Stimulated activated naive B cell treated with anti-CD40 and anti-IgM and Interleukin-4, amounts not matched to agents 10 μg/mL and 1 μg/mL and 100 μg/mL, for 72 hours (primary cell): ENCODE measurements at regions not wholly inside any gene's neighbourhood (a gene's known extent, or its start where the extent isn't known, plus 50 kb on each side); places are given as distances from the start of the nearest gene placed in this dataset.

Experiments used
- ATAC-seq, 2 donors: fragments of 150-1000 bp; cut with Tn5 transposase; replicated peaks; 2 replicates each; pipeline ENCODE4 v1.10.0; 2021; ENCODE audit warnings: moderate library complexity in 1 of 2
- DNase-seq: peaks from one replicate; pipeline ENCODE4 v3.0.0; 2021
- H3K27ac Mint-ChIP-seq: one replicate; pipeline ENCODE4 v1.8.0; 2022; ENCODE audit warnings: mild to moderate bottlenecking, mixed read lengths
- H3K27me3 Mint-ChIP-seq, 2 donors: one replicate each; pipeline ENCODE4 v1.8.0; 2022; ENCODE audit warnings: mixed read lengths in 2 of 2
- H3K36me3 Mint-ChIP-seq, 2 donors: one replicate each; pipeline ENCODE4 v1.8.0; 2022; ENCODE audit warnings: mixed read lengths in 2 of 2, mild to moderate bottlenecking in 1 of 2
- H3K4me1 Mint-ChIP-seq, 2 donors: one replicate each; pipeline ENCODE4 v1.8.0; 2022; ENCODE audit warnings: mixed read lengths in 2 of 2, mild to moderate bottlenecking in 1 of 2
- H3K4me3 Mint-ChIP-seq, 2 donors: one replicate each; pipeline ENCODE4 v1.8.0; 2022; ENCODE audit warnings: mild to moderate bottlenecking in 2 of 2, mixed read lengths in 2 of 2, moderate library complexity in 1 of 2
- H3K9me3 Mint-ChIP-seq, 2 donors: one replicate each; pipeline ENCODE4 v1.8.0; 2022; ENCODE audit warnings: mixed read lengths in 2 of 2, mild to moderate bottlenecking in 1 of 2

DNA sequence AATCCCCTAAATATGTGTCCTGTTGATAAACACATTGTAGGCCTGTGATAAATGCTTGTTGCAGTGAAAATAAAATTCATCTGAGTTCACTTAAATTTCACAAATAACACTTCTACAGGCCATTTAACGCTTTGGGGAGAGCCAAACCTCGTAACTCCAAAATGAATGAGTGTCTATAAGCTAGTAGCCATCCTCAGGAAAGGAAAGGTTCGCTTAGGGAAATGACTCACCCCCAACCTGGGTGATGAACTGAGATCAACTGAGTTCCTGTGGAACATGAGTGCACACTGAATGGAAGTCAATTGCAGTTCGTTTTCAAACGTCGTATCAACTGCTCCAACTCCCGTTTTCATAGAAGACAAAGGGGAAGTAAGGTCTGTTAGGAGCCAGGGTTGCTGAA lies 527.6 kb upstream of the ID2 start:
- no peak overlapping the region for H3K4me3 Mint-ChIP-seq
- peak in 1 of 2 donors; percentile 17 for ATAC-seq

DNA sequence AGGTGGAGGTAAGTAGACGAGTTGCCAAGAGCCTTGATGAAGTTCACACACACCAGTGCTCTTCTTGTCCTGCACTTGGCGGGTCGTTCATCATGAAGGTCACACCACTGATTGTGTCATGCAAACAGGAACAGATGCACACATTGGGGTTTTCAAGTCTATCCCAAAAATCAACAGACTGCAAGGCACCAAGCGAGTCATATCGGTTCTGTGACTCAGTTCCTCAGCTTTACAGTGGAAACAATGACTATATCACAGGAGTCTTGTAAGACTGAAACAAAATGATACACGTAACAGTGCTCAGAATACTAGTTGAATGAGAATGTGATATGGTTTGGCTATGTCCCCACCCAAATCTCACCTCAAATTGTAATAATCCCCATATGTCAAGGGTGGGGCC lies 526.9 kb upstream of the ID2 start:
- peaks cover 3 to 10% of the 10 kb centered on the region in 2 donors for H3K36me3 Mint-ChIP-seq
- H3K4me1 Mint-ChIP-seq = peaks cover 33 to 40% of the 10 kb centered on the region in 2 donors
- ATAC-seq (peak; percentile 71), DNase-seq (peak; percentile 38)
- peaks cover 43% of the 10 kb centered on the region in 2 donors for H3K27me3 Mint-ChIP-seq
- H3K27ac Mint-ChIP-seq = no peak overlapping the region
- H3K4me3 Mint-ChIP-seq = no peak overlapping the region
- peaks cover 6 to 15% of the 10 kb centered on the region in 2 donors for H3K9me3 Mint-ChIP-seq

More for the DNA sequence above, 527.6 kb upstream of the ID2 start:
- no peak for DNase-seq
- Mint-ChIP-seq H3K9me3 (peaks cover 6 to 15% of the 10 kb centered on the region in 2 donors), H3K4me1 (peaks cover 29 to 34% of the 10 kb centered on the region in 2 donors), H3K27ac (peak overlapping the region; percentile 72), H3K27me3 (peaks cover 39 to 50% of the 10 kb centered on the region in 2 donors), H3K36me3 (peaks cover 3 to 10% of the 10 kb centered on the region in 2 donors)

DNA sequence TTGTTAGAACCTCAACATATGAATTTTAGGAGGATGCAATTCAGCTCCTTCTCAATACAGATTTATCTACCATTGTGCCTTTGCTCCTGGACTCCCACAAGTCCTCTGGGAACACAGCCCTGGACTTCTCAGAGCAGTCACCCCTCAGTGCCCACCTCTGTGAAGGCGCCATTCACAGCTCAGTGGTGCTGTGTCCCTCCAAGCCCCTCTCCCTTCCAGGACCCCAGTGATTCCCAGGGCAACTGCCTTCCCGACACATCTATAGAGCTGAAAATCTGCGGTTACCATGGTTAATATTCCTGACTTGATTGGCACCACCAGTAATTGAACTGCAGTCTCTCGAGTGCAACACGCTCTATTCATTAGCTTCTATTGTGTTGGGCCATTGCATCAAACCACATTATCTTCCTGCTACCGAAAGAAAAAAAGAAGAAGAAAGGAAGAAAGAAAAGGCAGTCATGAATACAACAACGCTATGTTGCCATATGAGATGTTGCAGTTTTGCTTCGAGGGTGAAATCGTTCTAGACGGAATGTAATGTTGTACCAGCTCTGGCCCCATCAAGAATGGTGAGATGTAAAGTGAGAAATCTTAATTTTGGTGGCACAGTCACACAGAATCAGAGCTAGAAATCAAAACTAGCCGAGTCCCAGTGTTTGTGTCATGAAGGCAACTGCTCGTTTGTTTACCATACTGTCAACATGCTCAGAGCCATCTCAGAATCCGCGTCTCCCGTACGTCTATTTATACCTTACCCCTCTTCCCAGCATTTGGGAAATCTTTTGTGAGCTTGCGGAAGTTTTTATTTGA lies 524.0 kb upstream of the ID2 start:
- peaks cover 33 to 45% of the 10 kb centered on the region in 2 donors for H3K4me1 Mint-ChIP-seq
- ATAC-seq = no peak

DNA sequence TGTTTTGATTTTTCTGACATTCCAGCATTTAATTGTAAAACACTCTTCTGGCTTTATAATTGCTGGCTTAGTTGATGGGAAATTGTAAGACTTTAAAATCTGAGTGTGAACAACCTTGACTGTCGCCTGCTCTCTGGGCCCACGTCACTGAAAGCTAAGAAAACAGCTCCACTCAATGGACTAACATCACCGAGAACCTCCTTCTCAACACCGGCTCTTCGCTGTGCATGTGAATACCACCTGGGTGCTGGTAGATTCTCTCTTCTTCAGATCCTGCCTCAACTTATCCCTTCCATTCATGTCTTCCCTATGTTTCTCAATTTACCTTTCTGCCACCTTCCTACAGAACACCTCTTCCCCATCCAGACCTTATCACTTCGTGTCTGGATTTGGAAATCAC lies 523.1 kb upstream of the ID2 start:
- Mint-ChIP-seq H3K36me3 (peaks cover 0 to 10% of the 10 kb centered on the region in 2 donors), H3K27me3 (peaks cover 21 to 25% of the 10 kb centered on the region in 2 donors), H3K4me3 (no peak overlapping the region), H3K9me3 (peaks cover 6 to 14% of the 10 kb centered on the region in 2 donors), H3K4me1 (peaks cover 25 to 36% of the 10 kb centered on the region in 2 donors), H3K27ac (no peak overlapping the region)
- DNase-seq = no peak
- ATAC-seq = no peak

More for the DNA sequence above, 524.0 kb upstream of the ID2 start:
- DNase-seq = no peak
- Mint-ChIP-seq H3K4me3 (no peak overlapping the region), H3K9me3 (peaks cover 6 to 15% of the 10 kb centered on the region in 2 donors), H3K36me3 (peaks cover 0 to 10% of the 10 kb centered on the region in 2 donors), H3K27me3 (peaks cover 23 to 30% of the 10 kb centered on the region in 2 donors), H3K27ac (no peak overlapping the region)

DNA sequence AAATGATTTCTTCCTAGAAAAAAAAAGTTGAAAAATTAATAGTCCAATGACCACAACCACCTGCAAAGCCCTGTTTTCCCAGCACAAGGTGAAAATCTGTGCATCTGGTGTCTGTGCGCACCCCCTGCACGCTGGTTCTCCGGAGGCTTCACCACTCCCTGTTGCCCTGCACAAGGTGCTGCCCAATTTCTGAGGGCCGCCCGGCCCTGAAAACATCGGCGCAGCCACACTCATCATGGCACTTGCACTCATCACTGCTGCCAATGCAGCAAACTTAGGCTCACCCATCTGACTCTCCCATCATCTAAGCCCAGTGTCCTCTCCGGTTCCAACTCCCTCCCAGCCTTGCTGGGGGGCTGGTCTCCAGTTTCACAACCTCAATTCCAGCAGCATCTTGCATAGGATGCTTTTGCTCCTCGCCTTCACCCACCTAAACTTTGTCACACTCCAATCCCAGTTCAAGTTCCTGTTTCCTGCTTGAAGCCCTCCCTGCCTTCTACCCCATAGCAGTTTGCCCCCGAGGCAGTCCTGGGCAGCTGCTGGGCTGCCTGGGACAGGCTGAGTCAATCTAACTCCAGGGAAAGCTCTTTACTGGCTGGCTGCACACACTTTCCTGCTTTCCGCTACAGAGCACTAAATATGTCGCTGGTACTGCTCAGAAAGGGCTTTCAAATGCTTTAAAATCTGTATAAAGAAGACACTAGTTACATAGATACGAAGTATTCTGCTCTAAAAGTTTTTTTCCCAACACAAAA lies 522.5 kb upstream of the ID2 start:
- peaks cover 0 to 7% of the 10 kb centered on the region in 2 donors for H3K36me3 Mint-ChIP-seq
- H3K4me3 Mint-ChIP-seq = no peak overlapping the region
- ATAC-seq (no peak), DNase-seq (no peak)
- no peak overlapping the region for H3K27ac Mint-ChIP-seq
- H3K4me1 Mint-ChIP-seq = peaks cover 20 to 30% of the 10 kb centered on the region in 2 donors
- H3K9me3 Mint-ChIP-seq = peaks cover 6 to 11% of the 10 kb centered on the region in 2 donors
- peaks cover 16 to 22% of the 10 kb centered on the region in 2 donors for H3K27me3 Mint-ChIP-seq

DNA sequence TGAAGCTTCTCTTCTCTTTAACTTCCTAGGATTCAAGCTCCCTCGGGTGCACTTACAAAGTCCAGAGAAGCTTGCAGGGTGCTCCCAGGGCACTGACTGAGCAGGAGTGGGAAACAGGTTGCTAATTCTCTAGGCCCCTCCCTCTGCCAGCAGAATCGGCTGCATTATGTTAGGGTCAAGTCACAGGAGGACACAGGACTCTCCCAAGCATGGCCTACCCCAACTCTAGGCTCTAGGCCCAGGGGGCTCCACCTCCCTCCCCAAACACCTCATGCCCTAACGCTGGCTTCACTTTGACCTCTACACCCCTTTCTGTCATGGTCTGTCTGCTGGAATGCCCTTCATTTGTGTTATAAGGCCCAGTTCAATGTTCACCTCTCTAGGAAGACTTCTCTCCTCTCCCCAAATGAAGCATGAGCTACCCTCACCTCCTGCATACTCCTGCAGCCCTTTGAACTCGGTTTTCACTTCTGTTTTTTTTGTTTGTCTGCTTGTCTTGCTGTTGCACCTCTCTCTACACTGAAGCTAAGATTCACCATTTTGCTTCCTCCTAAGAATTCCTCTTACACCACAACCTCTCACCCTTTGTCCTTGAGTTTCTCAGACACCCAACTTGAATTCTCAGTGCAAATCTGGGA lies 521.8 kb upstream of the ID2 start:
- Mint-ChIP-seq H3K27me3 (peaks cover 11 to 22% of the 10 kb centered on the region in 2 donors), H3K4me1 (peaks cover 15 to 23% of the 10 kb centered on the region in 2 donors), H3K36me3 (peaks cover 0 to 3% of the 10 kb centered on the region in 2 donors), H3K27ac (peak overlapping the region; percentile 56), H3K9me3 (peaks cover 3 to 8% of the 10 kb centered on the region in 2 donors), H3K4me3 (no peak overlapping the region)
- ATAC-seq (peak; percentile 85 to 86), DNase-seq (no peak)

DNA sequence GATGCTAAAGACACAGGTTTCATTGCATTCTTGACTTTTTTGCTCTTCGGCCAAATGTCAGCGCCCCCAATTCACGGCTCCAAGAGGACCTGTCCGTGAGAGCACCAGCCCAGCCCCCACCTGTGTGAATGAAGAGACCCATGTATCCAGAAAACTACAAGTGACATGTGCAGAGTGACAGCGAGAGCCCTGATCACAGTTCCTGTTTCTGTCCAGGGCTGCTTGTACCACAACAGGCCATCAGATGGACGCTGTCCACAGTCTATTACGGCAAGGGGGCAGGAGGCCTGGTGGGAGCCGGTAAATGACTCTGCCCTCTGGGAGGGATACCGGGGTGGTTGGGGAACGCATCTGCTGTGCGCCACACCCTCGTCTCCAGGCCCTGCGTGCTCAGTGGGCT lies 520.9 kb upstream of the ID2 start:
- Mint-ChIP-seq H3K4me3 (no peak overlapping the region), H3K36me3 (peaks cover 0 to 3% of the 10 kb centered on the region in 2 donors), H3K27ac (no peak overlapping the region), H3K9me3 (peaks cover 3 to 8% of the 10 kb centered on the region in 2 donors), H3K27me3 (peaks cover 11 to 25% of the 10 kb centered on the region in 2 donors), H3K4me1 (peaks cover 13 to 20% of the 10 kb centered on the region in 2 donors)
- ATAC-seq (no peak), DNase-seq (no peak)

DNA sequence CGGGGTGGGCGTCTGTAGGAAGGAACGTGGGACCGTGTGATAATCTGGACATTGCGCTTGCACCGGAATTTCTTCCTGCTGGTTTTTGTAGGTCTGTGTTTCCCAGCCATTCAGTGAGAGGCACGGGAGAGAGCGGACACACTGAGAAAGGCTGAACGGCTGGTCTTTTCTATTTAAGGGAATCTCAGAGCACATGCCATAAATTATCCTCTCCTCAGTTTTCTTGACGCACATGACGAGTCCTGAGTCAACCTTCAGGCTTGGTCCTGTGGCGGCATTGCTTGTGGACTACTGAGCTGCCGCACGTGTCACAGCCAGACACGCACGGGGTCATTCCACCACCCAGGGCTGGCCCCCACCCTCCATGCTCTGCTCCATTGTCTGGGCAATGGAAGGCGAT lies 519.3 kb upstream of the ID2 start:
- Mint-ChIP-seq H3K4me1 (peaks cover 13 to 20% of the 10 kb centered on the region in 2 donors), H3K36me3 (peaks cover 0 to 3% of the 10 kb centered on the region in 2 donors), H3K27ac (no peak overlapping the region), H3K9me3 (peaks cover 2 to 3% of the 10 kb centered on the region in 2 donors), H3K27me3 (peaks cover 4 to 18% of the 10 kb centered on the region in 2 donors), H3K4me3 (no peak overlapping the region)
- DNase-seq = no peak
- ATAC-seq = no peak

DNA sequence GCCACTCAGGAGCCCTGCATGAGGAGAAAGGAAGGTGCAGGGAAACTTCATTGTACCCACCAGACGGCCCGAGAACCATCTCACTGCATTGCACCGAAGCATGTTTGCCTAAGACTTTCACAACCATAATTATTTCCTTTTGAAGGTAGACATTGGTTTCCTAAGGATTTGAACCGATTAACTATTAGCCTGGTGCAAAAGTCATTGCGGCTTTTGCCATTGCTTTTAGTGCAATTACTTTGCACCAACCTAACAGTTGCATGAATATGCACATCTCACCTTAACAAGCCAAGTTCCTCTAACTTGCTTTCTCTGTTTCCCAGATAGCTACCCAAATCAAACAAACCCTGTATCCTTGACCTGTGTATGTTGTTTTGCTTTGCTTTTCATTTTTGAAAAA lies 516.3 kb upstream of the ID2 start:
- no peak for ATAC-seq
- peaks cover 4 to 6% of the 10 kb centered on the region in 2 donors for H3K4me1 Mint-ChIP-seq
- no peak for DNase-seq
- H3K36me3 Mint-ChIP-seq = no peaks in the 10 kb centered on the region
- no peak overlapping the region for H3K4me3 Mint-ChIP-seq
- H3K27ac Mint-ChIP-seq = no peak overlapping the region
- peaks cover 0 to 8% of the 10 kb centered on the region in 2 donors for H3K27me3 Mint-ChIP-seq
- no peaks in the 10 kb centered on the region for H3K9me3 Mint-ChIP-seq

DNA sequence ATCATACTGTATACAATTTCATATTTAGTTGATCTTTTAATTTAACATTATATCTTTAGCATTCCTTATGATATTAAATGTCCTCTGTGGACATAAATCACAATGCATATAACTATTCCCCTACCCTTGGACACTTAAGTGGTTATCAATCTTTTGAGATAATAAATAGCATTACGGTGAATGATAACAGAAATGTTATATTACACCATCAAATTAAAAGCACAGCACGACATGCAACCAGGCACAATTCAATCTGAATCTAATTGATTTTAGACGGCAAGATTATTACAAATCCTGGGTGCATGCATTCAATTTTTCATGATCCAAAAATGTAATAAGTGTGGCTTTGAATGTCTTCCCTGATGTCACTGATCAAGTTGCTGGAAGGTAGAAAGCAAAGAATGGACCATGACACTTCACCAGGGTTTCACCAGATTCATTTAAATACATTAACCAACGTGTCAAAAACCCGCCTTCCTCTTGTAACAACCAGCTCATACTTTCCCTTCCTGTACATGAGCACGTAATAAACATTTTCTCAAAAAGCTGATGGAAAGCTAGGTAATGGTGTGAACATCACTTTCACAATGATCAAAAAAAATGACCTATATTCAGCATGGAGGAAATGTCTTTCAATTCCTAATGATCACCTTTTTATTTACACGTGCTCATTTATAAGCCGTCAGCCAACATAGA lies 513.7 kb upstream of the ID2 start:
- DNase-seq (no peak), ATAC-seq (no peak)
- Mint-ChIP-seq H3K27ac (no peak overlapping the region), H3K9me3 (peaks cover 0 to 4% of the 10 kb centered on the region in 2 donors), H3K27me3 (peaks cover 7 to 17% of the 10 kb centered on the region in 2 donors), H3K36me3 (no peaks in the 10 kb centered on the region), H3K4me3 (no peak overlapping the region), H3K4me1 (peaks cover 0 to 1% of the 10 kb centered on the region in 2 donors)

DNA sequence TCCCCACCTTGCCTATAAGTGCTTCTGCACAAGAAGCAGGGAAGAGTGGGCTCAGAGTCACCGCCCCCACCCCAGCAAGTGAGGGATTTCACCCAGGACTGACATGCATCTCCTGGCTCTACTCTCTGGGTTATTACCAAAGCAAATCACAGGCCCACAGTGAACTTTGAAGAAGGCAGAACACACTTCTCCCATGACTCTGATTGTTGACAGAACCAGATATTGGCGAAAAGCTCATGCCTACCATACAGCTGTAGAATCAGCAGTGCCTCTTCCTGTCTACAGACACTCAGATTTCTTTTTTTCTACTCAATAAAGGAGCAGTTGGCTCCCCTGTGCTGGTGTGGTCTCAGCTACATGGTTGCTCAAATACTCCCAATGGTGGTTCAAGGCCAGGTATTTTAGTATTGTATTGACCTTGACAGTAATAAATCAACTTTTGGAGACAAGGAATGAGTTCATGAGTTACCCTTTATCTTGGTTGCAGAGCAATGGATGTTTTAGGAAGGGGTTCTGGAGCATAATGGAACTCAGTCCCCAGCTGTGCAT lies 512.9 kb upstream of the ID2 start:
- H3K36me3 Mint-ChIP-seq = no peaks in the 10 kb centered on the region
- ATAC-seq (no peak), DNase-seq (no peak)
- H3K9me3 Mint-ChIP-seq = peaks cover 0 to 4% of the 10 kb centered on the region in 2 donors
- H3K4me3 Mint-ChIP-seq = no peak overlapping the region
- H3K4me1 Mint-ChIP-seq = peaks cover 0 to 1% of the 10 kb centered on the region in 2 donors
- H3K27ac Mint-ChIP-seq = no peak overlapping the region
- peaks cover 10 to 20% of the 10 kb centered on the region in 2 donors for H3K27me3 Mint-ChIP-seq

DNA sequence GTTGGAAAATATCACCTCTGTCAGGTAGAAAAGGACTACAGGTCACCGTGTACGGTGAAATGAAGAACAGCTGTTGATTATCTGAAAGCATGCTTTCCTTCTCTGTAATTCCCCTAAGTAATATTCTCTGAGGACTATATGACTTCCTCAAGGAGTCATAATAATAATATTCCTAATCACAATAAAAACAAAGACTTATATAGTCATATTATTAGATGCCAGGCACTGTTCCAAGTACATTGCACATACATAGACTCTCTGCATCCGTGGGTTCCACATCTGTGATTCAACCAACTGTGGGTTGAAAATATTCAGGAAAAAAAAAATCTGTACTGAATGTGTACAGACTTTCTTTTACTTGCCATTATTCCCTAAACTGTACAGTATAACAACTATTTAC lies 512.4 kb upstream of the ID2 start:
- DNase-seq = no peak
- Mint-ChIP-seq H3K27me3 (peaks cover 12 to 20% of the 10 kb centered on the region in 2 donors), H3K27ac (no peak overlapping the region), H3K4me3 (no peak overlapping the region), H3K9me3 (peaks cover 0 to 4% of the 10 kb centered on the region in 2 donors), H3K4me1 (peaks cover 0 to 1% of the 10 kb centered on the region in 2 donors), H3K36me3 (no peaks in the 10 kb centered on the region)
- no peak for ATAC-seq

DNA sequence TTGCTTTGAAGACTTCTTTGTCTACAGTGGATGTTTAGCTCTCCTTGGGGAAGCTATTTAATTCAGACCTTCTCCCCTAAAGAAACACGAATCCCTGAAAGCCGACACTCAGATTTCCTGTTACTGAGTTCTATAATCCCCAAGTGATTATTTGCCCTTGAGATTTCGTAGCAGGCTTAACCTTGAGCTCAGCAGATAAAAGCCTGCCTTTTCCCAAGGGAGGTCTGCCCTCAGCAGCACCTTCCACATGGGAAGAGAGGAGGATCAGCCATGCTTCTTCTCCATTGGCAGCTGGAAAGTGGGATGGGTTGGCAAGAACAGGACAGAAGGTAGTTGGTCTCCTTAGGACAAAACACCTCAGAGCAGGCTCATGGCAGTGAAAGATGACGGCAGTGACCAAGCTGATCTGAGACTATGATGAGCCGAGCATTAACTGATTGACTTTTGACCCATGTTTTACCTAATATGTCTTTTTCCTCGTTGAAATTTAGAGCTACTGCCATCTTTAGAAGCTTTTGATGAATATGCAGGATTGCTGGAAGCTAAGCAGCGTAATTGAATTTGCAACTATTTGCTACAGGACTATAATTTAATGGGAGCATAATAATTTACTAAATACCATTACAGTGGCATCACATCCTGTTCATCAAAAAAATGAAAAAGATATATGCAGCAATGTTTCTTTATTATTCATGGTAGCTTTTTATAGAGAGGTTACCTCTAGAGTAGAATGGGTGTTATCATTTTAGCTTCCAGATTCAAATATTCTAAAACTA lies 511.1 kb upstream of the ID2 start:
- Mint-ChIP-seq H3K9me3 (peaks cover 5 to 15% of the 10 kb centered on the region in 2 donors), H3K4me1 (peaks cover 0 to 1% of the 10 kb centered on the region in 2 donors), H3K27ac (no peak overlapping the region), H3K27me3 (peaks cover 25 to 29% of the 10 kb centered on the region in 2 donors), H3K36me3 (peaks cover 0 to 5% of the 10 kb centered on the region in 2 donors), H3K4me3 (no peak overlapping the region)
- no peak for ATAC-seq
- no peak for DNase-seq
